T-cell (primary cell): ENCODE measurements at regions not wholly inside any gene's neighbourhood (a gene's known extent, or its start where the extent isn't known, plus 50 kb on each side); places are given as distances from the start of the nearest gene placed in this dataset.

Source experiments
- ATAC-seq, 4 experiments: fragments of 200-7000 bp in 3 of 4; fragments of 150-1000 bp in 1 of 4; cut with Tn5 transposase; replicated peaks in 1 of 4; 1 replicate in 3 of 4; 2 replicates in 1 of 4; pipeline ENCODE4 v1.10.0; 2021; ENCODE audit warnings: moderate library complexity in 3 of 4, mild to moderate bottlenecking in 2 of 4, moderate number of reproducible peaks in 1 of 4
- CTCF ChIA-PET, 2 donors: fragments of 300-600 bp; sonication (Branson Sonifier 250); formaldehyde crosslinking; loops; one replicate each; lab custom pipeline; 2022; ENCODE audit warnings: antibody characterized with exemption in 2 of 2; lab: Charles Lee
- POLR2A ChIA-PET, 2 donors: fragments of 300-600 bp; sonication (Branson Sonifier 250); formaldehyde crosslinking; loops; one replicate each; lab custom pipeline; 2022; ENCODE audit warnings: antibody characterized with exemption in 2 of 2; lab: Charles Lee
- DNase-seq, 35 experiments: peaks; one replicate each; pipeline versions ENCODE4 v3.0.0 to v3.0.0-alpha.2; 2013 to 2023
- H3K27ac ChIP-seq: one replicate; pipeline ENCODE4 v1.5.1; 2013; ENCODE audit warnings: low read length
- H3K27me3 ChIP-seq, 2 experiments: replicated peaks in 1 of 2; 1 replicate in 1 of 2; 2 replicates in 1 of 2; pipeline versions ENCODE4 v1.6.1 to v1.7.0; 2013; ENCODE audit warnings: low read length in 1 of 2, mixed read lengths in 1 of 2; ENCODE audit not compliant: control insufficient read depth in 2 of 2, insufficient read depth in 2 of 2; ENCODE audit errors: extremely low read depth in 1 of 2
- H3K36me3 ChIP-seq, 2 donors: 1 replicate in 1 of 2; 2 replicates in 1 of 2; pipeline versions ENCODE4 v1.6.1 to v1.7.0; 2013; ENCODE audit warnings: low read length in 1 of 2; ENCODE audit not compliant: control insufficient read depth in 2 of 2, insufficient read depth in 1 of 2; ENCODE audit errors: extremely low read depth in 1 of 2
- H3K4me1 ChIP-seq, 2 experiments: 1 replicate in 1 of 2; 2 replicates in 1 of 2; pipeline versions ENCODE4 v1.6.1 to v1.7.0; 2013; ENCODE audit warnings: low read length in 2 of 2, mixed read lengths in 1 of 2; ENCODE audit not compliant: insufficient read depth in 2 of 2, control insufficient read depth in 1 of 2; ENCODE audit errors: extremely low read depth in 1 of 2
- H3K4me3 ChIP-seq, 2 donors: 1 replicate in 1 of 2; 2 replicates in 1 of 2; pipeline versions ENCODE4 v1.5.1 to v1.7.0; 2013; ENCODE audit warnings: mild to moderate bottlenecking in 2 of 2, low read length in 1 of 2, moderate library complexity in 1 of 2; ENCODE audit not compliant: control insufficient read depth in 1 of 2; ENCODE audit errors: extremely low read depth in 1 of 2
- H3K9me3 ChIP-seq: 2 replicates; pipeline ENCODE4 v1.7.0; 2013
- H3K27ac Mint-ChIP-seq, 2 donors: one replicate each; pipeline ENCODE4 v1.8.0; 2020 to 2021; ENCODE audit warnings: mild to moderate bottlenecking in 2 of 2, mixed read lengths in 2 of 2
- H3K27me3 Mint-ChIP-seq, 2 donors: one replicate each; pipeline ENCODE4 v1.8.0; 2021 to 2022; ENCODE audit warnings: mixed read lengths in 2 of 2
- H3K36me3 Mint-ChIP-seq: one replicate; pipeline ENCODE4 v1.8.0; 2021; ENCODE audit warnings: mixed read lengths
- H3K4me1 Mint-ChIP-seq, 3 donors: one replicate each; pipeline ENCODE4 v1.8.0; 2020 to 2022; ENCODE audit warnings: mixed read lengths in 3 of 3, mild to moderate bottlenecking in 1 of 3
- H3K4me3 Mint-ChIP-seq, 3 donors: one replicate each; pipeline ENCODE4 v1.8.0; 2020 to 2022; ENCODE audit warnings: mild to moderate bottlenecking in 3 of 3, mixed read lengths in 3 of 3, moderate library complexity in 3 of 3
- H3K9me3 Mint-ChIP-seq, 3 donors: one replicate each; pipeline ENCODE4 v1.8.0; 2020 to 2022; ENCODE audit warnings: mixed read lengths in 3 of 3
- WGBS: methylation state at CpG from one replicate; pipeline ENCODE4 v1.1.5; 2013; ENCODE audit warnings: missing lambda C conversion rate; ENCODE audit not compliant: insufficient coverage; 5-methylcytosine and 5-hydroxymethylcytosine counted together

DNA sequence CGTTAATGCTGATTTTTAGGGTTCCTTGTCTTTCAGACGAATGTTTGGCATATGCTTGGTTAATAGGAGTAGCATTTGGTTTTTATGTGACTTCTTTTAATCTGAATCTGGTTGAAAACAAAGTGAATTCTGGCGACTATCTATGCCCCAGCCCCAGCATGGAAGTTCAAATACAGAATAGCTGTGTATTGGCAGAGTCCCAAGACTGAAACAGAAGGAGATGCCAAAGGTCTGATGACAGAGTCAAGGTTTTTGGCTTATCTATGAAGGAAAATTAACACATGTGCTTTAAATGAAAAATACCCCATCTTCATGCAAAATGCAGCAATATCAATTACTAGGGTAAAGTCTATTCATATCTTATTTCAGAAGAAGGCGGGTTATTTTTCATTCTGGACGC is 734.8 kb upstream of the NXPH2 start:
- 54% methylated on average over 3 of the region's 5 CpGs for WGBS
- H3K27me3 ChIP-seq = no peaks in the 10 kb centered on the region
- peaks cover 10 to 14% (median 10%) of the 10 kb centered on the region in 3 donors for H3K9me3 Mint-ChIP-seq
- H3K4me1 ChIP-seq = no peaks in the 10 kb centered on the region
- H3K9me3 ChIP-seq = no peaks in the 10 kb centered on the region
- CTCF ChIA-PET = no interaction called here
- no peak overlapping the region for H3K4me3 Mint-ChIP-seq
- no peaks in the 10 kb centered on the region for H3K36me3 ChIP-seq
- POLR2A ChIA-PET = no interaction called here
- H3K27ac Mint-ChIP-seq = no peak overlapping the region
- H3K36me3 Mint-ChIP-seq = no peaks in the 10 kb centered on the region
- no peaks in the 10 kb centered on the region for H3K27me3 Mint-ChIP-seq
- H3K4me3 ChIP-seq = no peak overlapping the region
- H3K27ac ChIP-seq = no peak overlapping the region
- ATAC-seq (no peak), DNase-seq (no peak)
- no peaks in the 10 kb centered on the region for H3K4me1 Mint-ChIP-seq

DNA sequence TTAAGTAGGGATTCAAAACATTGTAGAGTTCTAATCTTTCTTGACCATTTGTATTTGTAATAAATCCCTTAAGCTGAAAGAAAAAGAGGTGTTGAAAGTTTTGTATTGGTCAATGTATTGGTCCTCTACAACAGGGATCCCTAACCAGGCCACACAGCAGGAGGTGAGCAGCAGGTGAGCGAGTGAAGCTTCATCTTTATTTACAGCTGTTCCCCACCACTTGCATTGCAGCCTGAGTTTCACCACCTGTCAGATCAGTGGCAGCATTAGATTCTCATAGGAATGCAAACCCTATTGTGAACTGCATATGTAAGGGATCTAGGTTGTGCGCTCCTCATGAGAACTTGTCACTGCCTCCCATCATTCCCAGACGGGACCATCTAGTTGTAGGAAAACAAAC is 715.7 kb upstream of the NXPH2 start:
- H3K4me1 Mint-ChIP-seq = no peaks in the 10 kb centered on the region
- H3K9me3 ChIP-seq = peaks cover 3% of the 10 kb centered on the region
- CTCF ChIA-PET = no interaction called here
- no peaks in the 10 kb centered on the region for H3K36me3 ChIP-seq
- H3K27me3 ChIP-seq = no peaks in the 10 kb centered on the region
- ATAC-seq (no peak), DNase-seq (no peak)
- H3K36me3 Mint-ChIP-seq = no peaks in the 10 kb centered on the region
- H3K9me3 Mint-ChIP-seq = peaks cover 19 to 26% (median 23%) of the 10 kb centered on the region in 3 donors
- H3K27me3 Mint-ChIP-seq = no peaks in the 10 kb centered on the region
- H3K4me3 ChIP-seq = no peak overlapping the region
- POLR2A ChIA-PET = no interaction called here
- WGBS = 57% methylated on average over 1 of the region's 3 CpGs
- no peak overlapping the region for H3K27ac Mint-ChIP-seq
- H3K4me3 Mint-ChIP-seq = no peak overlapping the region
- no peaks in the 10 kb centered on the region for H3K4me1 ChIP-seq
- no peak overlapping the region for H3K27ac ChIP-seq

DNA sequence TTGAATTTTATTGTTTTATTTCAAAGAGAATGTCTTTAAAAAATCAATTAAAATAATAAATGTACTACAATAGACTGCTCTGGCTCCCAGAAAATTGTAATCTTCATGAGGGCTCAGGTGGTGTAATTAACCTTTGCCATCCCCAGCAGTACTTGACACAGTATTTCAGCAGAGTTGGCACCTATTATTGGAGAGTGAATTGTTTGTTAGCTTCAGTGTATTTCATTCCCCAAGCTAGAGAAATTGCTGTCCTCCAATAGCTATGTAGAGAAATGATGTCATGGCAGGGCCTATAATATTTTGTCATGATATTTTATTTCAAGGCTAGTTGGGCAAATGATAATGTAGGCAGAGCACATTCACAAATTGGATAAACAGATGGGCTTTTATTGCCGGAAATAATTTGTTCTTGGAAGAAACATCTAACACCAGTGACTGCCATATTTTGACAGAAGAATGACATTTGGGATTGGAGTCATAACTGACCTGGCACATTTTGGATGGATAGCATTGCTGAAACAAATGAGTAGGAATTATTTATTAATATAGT is 712.0 kb upstream of the NXPH2 start:
- WGBS = no CpG with 5 or more reads among the region's 1 CpG

DNA sequence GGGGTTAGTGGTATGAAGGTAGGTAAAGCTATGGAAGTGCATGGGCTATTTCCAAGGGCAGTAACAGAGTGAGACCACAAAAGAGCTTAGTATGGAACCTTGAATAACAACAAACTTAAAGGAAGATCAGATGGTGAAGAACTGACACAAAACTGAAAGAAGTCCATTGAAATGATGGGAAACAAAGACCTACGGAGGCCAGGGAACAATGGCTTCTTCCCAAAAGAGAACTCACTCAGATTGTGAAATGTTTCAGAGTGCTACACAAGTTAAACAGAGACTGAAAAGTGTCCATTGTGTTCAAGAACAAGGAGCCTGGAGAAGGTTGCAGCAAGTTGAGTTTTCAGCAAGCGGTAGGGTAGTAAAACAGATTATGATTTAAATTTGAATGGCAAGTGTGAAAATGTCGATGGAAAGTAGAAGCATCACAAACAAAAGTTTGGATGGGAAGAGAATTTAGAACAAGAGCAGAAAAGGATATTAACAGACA is 700.0 kb upstream of the NXPH2 start:
- no peak overlapping the region for H3K4me3 ChIP-seq
- no peaks in the 10 kb centered on the region for H3K27me3 ChIP-seq
- no peak overlapping the region for H3K27ac Mint-ChIP-seq
- H3K36me3 Mint-ChIP-seq = no peaks in the 10 kb centered on the region
- ATAC-seq (no peak), DNase-seq (no peak)
- H3K27ac ChIP-seq = no peak overlapping the region
- 92% methylated on average over 2 of the region's 3 CpGs for WGBS
- no peaks in the 10 kb centered on the region for H3K4me1 ChIP-seq
- CTCF ChIA-PET = no interaction called here
- H3K36me3 ChIP-seq = no peaks in the 10 kb centered on the region
- H3K4me1 Mint-ChIP-seq = no peaks in the 10 kb centered on the region
- H3K4me3 Mint-ChIP-seq = no peak overlapping the region
- H3K9me3 ChIP-seq = no peaks in the 10 kb centered on the region
- POLR2A ChIA-PET = no interaction called here
- peaks cover 19 to 27% (median 19%) of the 10 kb centered on the region in 3 donors for H3K9me3 Mint-ChIP-seq
- no peaks in the 10 kb centered on the region for H3K27me3 Mint-ChIP-seq

More for the DNA sequence above, 712.0 kb upstream of the NXPH2 start:
- no peaks in the 10 kb centered on the region for H3K9me3 ChIP-seq
- no peak overlapping the region for H3K4me3 ChIP-seq
- ATAC-seq (no peak), DNase-seq (no peak)
- no peak overlapping the region for H3K27ac ChIP-seq
- ChIA-PET POLR2A (no interaction called here), CTCF (no interaction called here)
- no peaks in the 10 kb centered on the region for H3K27me3 Mint-ChIP-seq
- H3K9me3 Mint-ChIP-seq = peaks cover 9 to 22% (median 15%) of the 10 kb centered on the region in 3 donors
- no peaks in the 10 kb centered on the region for H3K4me1 Mint-ChIP-seq
- no peak overlapping the region for H3K27ac Mint-ChIP-seq
- no peaks in the 10 kb centered on the region for H3K36me3 ChIP-seq
- no peaks in the 10 kb centered on the region for H3K36me3 Mint-ChIP-seq
- H3K4me1 ChIP-seq = no peaks in the 10 kb centered on the region
- H3K4me3 Mint-ChIP-seq = no peak overlapping the region
- H3K27me3 ChIP-seq = no peaks in the 10 kb centered on the region

DNA sequence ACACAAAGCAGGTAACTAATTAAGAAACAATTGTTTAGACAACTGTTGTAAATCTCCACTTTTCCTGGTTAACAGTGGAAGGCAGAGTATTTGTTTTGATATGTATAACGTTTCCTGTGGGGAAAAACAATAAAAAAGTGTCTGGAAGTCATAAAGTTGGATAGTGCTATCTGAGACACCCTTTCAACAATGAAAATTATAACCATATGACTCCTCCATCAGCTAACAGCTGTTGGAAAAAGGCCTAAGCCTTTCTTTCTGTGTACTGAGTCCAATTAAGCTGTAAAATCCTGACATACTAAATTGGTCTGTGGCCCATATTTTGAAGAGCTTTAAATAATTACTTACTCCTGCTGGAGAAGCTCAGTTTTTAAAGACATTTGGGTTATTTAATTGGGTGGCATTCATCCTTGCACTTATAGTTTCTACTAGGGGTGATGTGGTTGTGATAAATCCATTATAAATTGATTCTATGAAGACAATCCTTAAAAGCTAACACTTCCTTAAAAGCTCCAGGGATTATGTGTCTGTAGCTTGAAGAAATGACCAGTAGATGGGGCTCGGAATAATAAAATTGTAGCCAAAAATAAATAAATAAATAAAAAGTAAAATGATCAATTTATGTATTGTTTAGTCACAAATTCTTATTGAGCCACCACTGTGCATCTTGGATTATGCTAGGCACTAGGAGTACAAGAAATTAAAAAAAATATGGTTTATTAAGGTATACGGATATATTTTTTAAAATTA is 698.1 kb upstream of the NXPH2 start:
- Histone ChIP-seq H3K27ac (no peak overlapping the region), H3K27me3 (no peaks in the 10 kb centered on the region), H3K9me3 (no peaks in the 10 kb centered on the region), H3K4me3 (no peak overlapping the region), H3K36me3 (no peaks in the 10 kb centered on the region), H3K4me1 (no peaks in the 10 kb centered on the region)
- WGBS = 100% methylated on average over 1 of the region's 3 CpGs
- Mint-ChIP-seq H3K4me1 (no peaks in the 10 kb centered on the region), H3K9me3 (peaks cover 14 to 24% (median 19%) of the 10 kb centered on the region in 3 donors), H3K36me3 (no peaks in the 10 kb centered on the region), H3K27me3 (no peaks in the 10 kb centered on the region), H3K27ac (no peak overlapping the region), H3K4me3 (no peak overlapping the region)
- DNase-seq = no peak
- ChIA-PET CTCF (no interaction called here), POLR2A (no interaction called here)
- no peak for ATAC-seq

DNA sequence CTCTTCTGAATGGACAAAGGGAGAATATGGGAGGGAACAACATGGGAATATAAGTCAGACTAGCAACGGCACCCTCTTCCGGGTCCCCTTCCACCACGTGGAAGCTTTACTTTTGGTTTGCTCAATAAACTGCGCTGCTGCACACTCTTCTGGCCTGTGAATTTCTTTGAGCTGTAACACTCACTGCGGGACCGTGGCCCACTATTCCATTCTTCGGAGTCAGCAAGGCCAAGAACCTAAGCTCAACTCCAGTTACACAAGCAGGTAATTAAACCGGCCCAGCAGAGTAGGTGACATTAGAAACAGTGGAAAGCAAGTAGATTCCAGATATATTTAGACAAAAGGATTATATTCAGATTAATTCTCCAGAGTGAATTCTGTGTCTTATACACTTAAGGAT is 697.4 kb upstream of the NXPH2 start:
- H3K4me3 Mint-ChIP-seq = no peak overlapping the region
- CTCF ChIA-PET = no interaction called here

More for the DNA sequence above, 697.4 kb upstream of the NXPH2 start:
- H3K4me3 ChIP-seq = no peak overlapping the region
- no peaks in the 10 kb centered on the region for H3K9me3 ChIP-seq
- POLR2A ChIA-PET = no interaction called here
- no peaks in the 10 kb centered on the region for H3K4me1 ChIP-seq
- H3K27ac ChIP-seq = no peak overlapping the region
- H3K4me1 Mint-ChIP-seq = no peaks in the 10 kb centered on the region
- DNase-seq (no peak), ATAC-seq (no peak)
- H3K27me3 ChIP-seq = no peaks in the 10 kb centered on the region
- no peak overlapping the region for H3K27ac Mint-ChIP-seq
- H3K27me3 Mint-ChIP-seq = no peaks in the 10 kb centered on the region
- no peaks in the 10 kb centered on the region for H3K36me3 ChIP-seq
- H3K36me3 Mint-ChIP-seq = no peaks in the 10 kb centered on the region
- WGBS = 94% methylated on average over 3 of the region's 8 CpGs
- peaks cover 20 to 24% (median 23%) of the 10 kb centered on the region in 3 donors for H3K9me3 Mint-ChIP-seq
